ENCODE measurements at regions not wholly inside any gene's neighbourhood (a gene's known extent, or its start where the extent isn't known, plus 50 kb on each side); places are given as distances from the start of the nearest gene placed in this dataset.

GRCh38 chr6:133583907-133584427 lies 304.9 kb upstream of the TCF21 start:
- Mint-ChIP-seq H3K4me3 (no peak overlapping the region), H3K36me3 (no peaks in the 10 kb centered on the region), H3K27ac (no peak overlapping the region), H3K9me3 (peaks cover 0 to 18% (median 0%) of the 10 kb centered on the region in 11 donors), H3K4me1 (no peaks in the 10 kb centered on the region), H3K27me3 (peaks cover 0 to 15% (median 4%) of the 10 kb centered on the region in 5 donors)
- Histone ChIP-seq H3K27me3 (ENCODE audit: control insufficient read depth in 2 of 2, insufficient read depth in 2 of 2, low read length in 2 of 2) (no peaks in the 10 kb centered on the region), H3K36me3 (ENCODE audit: control insufficient read depth in 2 of 3, insufficient read depth in 3 of 3, low read length in 3 of 3) (no peaks in the 10 kb centered on the region), H3K4me1 (ENCODE audit: control insufficient read depth in 2 of 2, insufficient read depth in 2 of 2, low read length in 2 of 2) (no peaks in the 10 kb centered on the region), H3K4me3 (ENCODE audit: low read length) (no peak overlapping the region), H3K27ac (ENCODE audit: low read depth, low read length) (no peak overlapping the region), H3K9me3 (ENCODE audit: control insufficient read depth in 2 of 3, low read length in 3 of 3) (no peaks in the 10 kb centered on the region)
- ATAC-seq (no peak), DNase-seq (no peak)
- intact Hi-C loops (cut with micrococcal nuclease) = no loop called here
- CTCF ChIA-PET = no interaction called here
- POLR2A ChIA-PET = no interaction called here

GRCh38 chr6:133584823-133585222 lies 304.1 kb upstream of the TCF21 start:
- no peaks in the 10 kb centered on the region for H3K9me3 ChIP-seq (ENCODE audit: control insufficient read depth in 2 of 3, low read length in 3 of 3)
- Mint-ChIP-seq H3K27ac (no peak overlapping the region), H3K4me3 (no peak overlapping the region), H3K4me1 (no peaks in the 10 kb centered on the region), H3K9me3 (peaks cover 0 to 11% (median 0%) of the 10 kb centered on the region in 11 donors), H3K36me3 (no peaks in the 10 kb centered on the region), H3K27me3 (peaks cover 0 to 6% (median under 1%) of the 10 kb centered on the region in 5 donors)
- CTCF ChIA-PET = no interaction called here
- DNase-seq (no peak), ATAC-seq (no peak)
- H3K36me3 ChIP-seq (ENCODE audit: control insufficient read depth in 2 of 3, insufficient read depth in 3 of 3, low read length in 3 of 3) = no peaks in the 10 kb centered on the region
- no peaks in the 10 kb centered on the region for H3K4me1 ChIP-seq (ENCODE audit: control insufficient read depth in 2 of 2, insufficient read depth in 2 of 2, low read length in 2 of 2)
- H3K27ac ChIP-seq (ENCODE audit: low read depth, low read length) = no peak overlapping the region
- no peaks in the 10 kb centered on the region for H3K27me3 ChIP-seq (ENCODE audit: control insufficient read depth in 2 of 2, insufficient read depth in 2 of 2, low read length in 2 of 2)
- POLR2A ChIA-PET = no interaction called here
- intact Hi-C loops (cut with micrococcal nuclease) = no loop called here
- H3K4me3 ChIP-seq (ENCODE audit: low read length) = no peak overlapping the region

DNA sequence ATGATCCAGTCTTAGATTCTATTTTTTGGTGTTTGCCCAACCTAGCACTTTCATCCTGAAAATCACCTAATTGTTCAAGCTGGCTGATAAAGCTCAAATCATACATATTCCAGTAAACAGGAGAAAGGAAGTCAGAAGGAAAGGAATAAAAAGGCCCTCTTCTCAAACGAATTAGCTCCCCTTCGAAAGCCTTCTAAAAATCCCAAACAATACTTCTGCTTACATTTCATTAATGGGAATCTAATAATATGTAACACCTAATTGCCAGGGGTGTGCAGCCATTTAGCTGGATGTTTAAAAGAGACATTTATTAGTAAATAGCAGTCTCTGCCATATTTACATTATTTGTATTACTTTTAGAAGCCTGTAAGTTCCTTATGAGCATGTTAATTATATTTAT lies 302.9 kb upstream of the TCF21 start:
- Mint-ChIP-seq H3K4me3 (no peak overlapping the region), H3K27ac (no peak overlapping the region), H3K27me3 (peaks cover 0 to 4% (median 0%) of the 10 kb centered on the region in 5 donors), H3K4me1 (no peaks in the 10 kb centered on the region), H3K36me3 (no peaks in the 10 kb centered on the region), H3K9me3 (peaks cover 0 to 5% (median 1%) of the 10 kb centered on the region in 11 donors)
- H3K4me1 ChIP-seq (ENCODE audit: control insufficient read depth in 2 of 2, insufficient read depth in 2 of 2, low read length in 2 of 2) = no peaks in the 10 kb centered on the region
- DNase-seq (no peak), ATAC-seq (no peak)
- intact Hi-C loops (cut with micrococcal nuclease) = no loop called here
- no peaks in the 10 kb centered on the region for H3K9me3 ChIP-seq (ENCODE audit: control insufficient read depth in 2 of 3, low read length in 3 of 3)
- H3K27me3 ChIP-seq (ENCODE audit: control insufficient read depth in 2 of 2, insufficient read depth in 2 of 2, low read length in 2 of 2) = no peaks in the 10 kb centered on the region
- H3K4me3 ChIP-seq (ENCODE audit: low read length) = no peak overlapping the region
- ChIA-PET POLR2A (no interaction called here), CTCF (no interaction called here)
- no peak overlapping the region for H3K27ac ChIP-seq (ENCODE audit: low read depth, low read length)
- no peaks in the 10 kb centered on the region for H3K36me3 ChIP-seq (ENCODE audit: control insufficient read depth in 2 of 3, insufficient read depth in 3 of 3, low read length in 3 of 3)

- H3K4me1 Mint-ChIP-seq = no peaks in the 10 kb centered on the region
- no peak overlapping the region for H3K27ac Mint-ChIP-seq
- DNase-seq (no peak), ATAC-seq (no peak)
- no peak overlapping the region for H3K4me3 Mint-ChIP-seq
- Histone ChIP-seq H3K9me3 (ENCODE audit: control insufficient read depth in 2 of 3, low read length in 3 of 3) (no peaks in the 10 kb centered on the region), H3K27me3 (ENCODE audit: control insufficient read depth in 2 of 2, insufficient read depth in 2 of 2, low read length in 2 of 2) (no peaks in the 10 kb centered on the region), H3K27ac (ENCODE audit: low read depth, low read length) (no peak overlapping the region), H3K4me1 (ENCODE audit: control insufficient read depth in 2 of 2, insufficient read depth in 2 of 2, low read length in 2 of 2) (no peaks in the 10 kb centered on the region), H3K4me3 (ENCODE audit: low read length) (no peak overlapping the region), H3K36me3 (ENCODE audit: control insufficient read depth in 2 of 3, insufficient read depth in 3 of 3, low read length in 3 of 3) (no peaks in the 10 kb centered on the region)
- ChIA-PET CTCF (no interaction called here), POLR2A (no interaction called here)
- peaks cover 0 to 4% (median 0%) of the 10 kb centered on the region in 5 donors for H3K27me3 Mint-ChIP-seq
- intact Hi-C loops (cut with micrococcal nuclease) = no loop called here
- H3K9me3 Mint-ChIP-seq = peaks cover 0 to 3% (median 0%) of the 10 kb centered on the region in 11 donors
- H3K36me3 Mint-ChIP-seq = no peaks in the 10 kb centered on the region
Observed at GRCh38 chr6:133587546-133588160, 301.3 kb upstream of the TCF21 start.

GRCh38 chr6:133590196-133590595 lies 298.7 kb upstream of the TCF21 start:
- DNase-seq (no peak), ATAC-seq (no peak)
- H3K36me3 ChIP-seq (ENCODE audit: control insufficient read depth in 2 of 3, insufficient read depth in 3 of 3, low read length in 3 of 3) = no peaks in the 10 kb centered on the region
- no peak overlapping the region for H3K4me3 ChIP-seq (ENCODE audit: low read length)
- H3K9me3 Mint-ChIP-seq = peaks cover 0 to 3% (median 0%) of the 10 kb centered on the region in 11 donors
- H3K4me1 ChIP-seq (ENCODE audit: control insufficient read depth in 2 of 2, insufficient read depth in 2 of 2, low read length in 2 of 2) = no peaks in the 10 kb centered on the region
- no peaks in the 10 kb centered on the region for H3K9me3 ChIP-seq (ENCODE audit: control insufficient read depth in 2 of 3, low read length in 3 of 3)
- intact Hi-C loops (cut with micrococcal nuclease) = no loop called here
- peaks cover 0 to 4% (median 0%) of the 10 kb centered on the region in 5 donors for H3K27me3 Mint-ChIP-seq
- H3K27ac ChIP-seq (ENCODE audit: low read depth, low read length) = no peak overlapping the region
- H3K36me3 Mint-ChIP-seq = no peaks in the 10 kb centered on the region
- no peak overlapping the region for H3K27ac Mint-ChIP-seq
- H3K4me3 Mint-ChIP-seq = no peak overlapping the region
- H3K27me3 ChIP-seq (ENCODE audit: control insufficient read depth in 2 of 2, insufficient read depth in 2 of 2, low read length in 2 of 2) = no peaks in the 10 kb centered on the region
- no peaks in the 10 kb centered on the region for H3K4me1 Mint-ChIP-seq
- CTCF ChIA-PET = no interaction called here
- POLR2A ChIA-PET = no interaction called here

- CTCF ChIA-PET = no interaction called here
- Mint-ChIP-seq H3K27ac (no peak overlapping the region), H3K27me3 (peaks cover 0 to 4% (median 0%) of the 10 kb centered on the region in 5 donors), H3K4me1 (no peaks in the 10 kb centered on the region), H3K9me3 (peaks cover 0 to 3% (median 0%) of the 10 kb centered on the region in 11 donors), H3K4me3 (no peak overlapping the region), H3K36me3 (no peaks in the 10 kb centered on the region)
- ATAC-seq (no peak), DNase-seq (no peak)
- Histone ChIP-seq H3K4me1 (ENCODE audit: control insufficient read depth in 2 of 2, insufficient read depth in 2 of 2, low read length in 2 of 2) (no peaks in the 10 kb centered on the region), H3K9me3 (ENCODE audit: control insufficient read depth in 2 of 3, low read length in 3 of 3) (no peaks in the 10 kb centered on the region), H3K36me3 (ENCODE audit: control insufficient read depth in 2 of 3, insufficient read depth in 3 of 3, low read length in 3 of 3) (no peaks in the 10 kb centered on the region), H3K27me3 (ENCODE audit: control insufficient read depth in 2 of 2, insufficient read depth in 2 of 2, low read length in 2 of 2) (no peaks in the 10 kb centered on the region), H3K4me3 (ENCODE audit: low read length) (no peak overlapping the region), H3K27ac (ENCODE audit: low read depth, low read length) (no peak overlapping the region)
- POLR2A ChIA-PET = no interaction called here
- intact Hi-C loops (cut with micrococcal nuclease) = no loop called here
Observed at GRCh38 chr6:133590814-133591213, 298.1 kb upstream of the TCF21 start.

DNA sequence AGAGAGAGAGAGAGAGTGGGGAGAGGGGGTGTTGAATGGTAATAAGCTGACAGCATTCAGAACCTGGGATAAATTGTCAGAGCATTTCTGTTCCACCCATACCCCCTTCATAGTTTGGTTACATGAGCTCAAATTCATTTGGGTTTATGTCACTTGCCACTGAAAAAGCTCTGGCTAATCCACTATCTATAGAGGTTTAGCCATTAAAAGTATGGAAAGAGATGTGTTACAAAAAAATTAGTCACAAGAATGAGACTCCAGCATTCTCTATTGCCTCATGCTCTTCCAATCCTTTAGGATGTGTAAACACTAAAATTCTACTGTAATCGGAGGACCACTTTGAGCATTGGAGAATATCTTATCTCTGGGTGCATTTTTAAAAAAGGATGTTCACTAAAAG lies 297.6 kb upstream of the TCF21 start:
- Mint-ChIP-seq H3K36me3 (no peaks in the 10 kb centered on the region), H3K4me1 (no peaks in the 10 kb centered on the region), H3K9me3 (peaks cover 0 to 3% (median 0%) of the 10 kb centered on the region in 11 donors), H3K27me3 (peaks cover 0 to 4% (median 0%) of the 10 kb centered on the region in 5 donors), H3K4me3 (no peak overlapping the region), H3K27ac (no peak overlapping the region)
- no peak overlapping the region for H3K4me3 ChIP-seq (ENCODE audit: low read length)
- CTCF ChIA-PET = no interaction called here
- no peak for ATAC-seq
- POLR2A ChIA-PET = no interaction called here
- intact Hi-C loops (cut with micrococcal nuclease) = no loop called here
- no peak for DNase-seq
- H3K27me3 ChIP-seq (ENCODE audit: control insufficient read depth in 2 of 2, insufficient read depth in 2 of 2, low read length in 2 of 2) = no peaks in the 10 kb centered on the region
- H3K4me1 ChIP-seq (ENCODE audit: control insufficient read depth in 2 of 2, insufficient read depth in 2 of 2, low read length in 2 of 2) = no peaks in the 10 kb centered on the region
- H3K9me3 ChIP-seq (ENCODE audit: control insufficient read depth in 2 of 3, low read length in 3 of 3) = no peaks in the 10 kb centered on the region
- no peak overlapping the region for H3K27ac ChIP-seq (ENCODE audit: low read depth, low read length)
- no peaks in the 10 kb centered on the region for H3K36me3 ChIP-seq (ENCODE audit: control insufficient read depth in 2 of 3, insufficient read depth in 3 of 3, low read length in 3 of 3)

Data from naive thymus-derived CD4-positive, alpha-beta T cell (primary cell).